ENCODE measurements at regions not wholly inside any gene's neighbourhood (a gene's known extent, or its start where the extent isn't known, plus 50 kb on each side); places are given as distances from the start of the nearest gene placed in this dataset.

DNA sequence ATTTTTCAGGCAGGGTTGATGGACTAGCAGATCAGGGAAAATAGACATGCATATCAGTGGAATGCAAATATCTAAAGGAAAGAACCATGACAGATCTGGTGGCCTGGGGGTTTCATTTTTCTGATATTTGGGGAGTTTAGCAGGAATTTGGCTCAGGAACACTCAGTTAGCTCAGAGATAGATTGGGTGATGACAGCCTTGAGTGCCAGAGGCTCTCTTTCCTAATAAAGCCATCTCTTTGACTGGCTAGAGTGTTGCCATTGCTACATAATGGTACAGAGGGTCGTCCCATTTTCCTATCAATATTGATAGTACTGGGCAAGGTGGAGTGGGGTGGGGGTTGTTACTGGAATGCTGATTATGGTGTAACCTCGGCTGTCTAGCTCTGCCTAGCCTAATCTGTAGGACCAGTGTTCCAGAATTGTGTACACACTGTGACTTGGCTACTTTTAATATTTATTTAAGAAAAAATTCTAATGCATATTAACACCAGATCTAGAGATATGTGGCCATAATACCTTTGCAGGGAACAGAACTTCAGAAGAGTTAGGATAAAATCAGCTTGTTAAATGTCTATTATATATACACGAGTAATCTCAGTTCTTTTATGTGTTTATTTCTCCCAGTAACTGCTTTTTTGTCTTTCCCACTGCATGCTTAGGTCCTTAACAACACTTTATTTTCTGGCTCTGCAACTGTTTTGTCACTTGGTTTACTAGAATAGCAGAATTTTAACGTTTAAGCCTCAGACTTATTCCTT, 145.0 kb upstream of the SPOCK3 start:
- Mint-ChIP-seq H3K36me3 (no peaks in the 10 kb centered on the region), H3K4me1 (no peaks in the 10 kb centered on the region), H3K4me3 (no peak overlapping the region), H3K9me3 (peaks cover 3% of the 10 kb centered on the region), H3K27me3 (ENCODE audit: low read depth) (peaks cover 7% of the 10 kb centered on the region), H3K27ac (no peak overlapping the region)
- TF ChIP-seq, protein P1, sequence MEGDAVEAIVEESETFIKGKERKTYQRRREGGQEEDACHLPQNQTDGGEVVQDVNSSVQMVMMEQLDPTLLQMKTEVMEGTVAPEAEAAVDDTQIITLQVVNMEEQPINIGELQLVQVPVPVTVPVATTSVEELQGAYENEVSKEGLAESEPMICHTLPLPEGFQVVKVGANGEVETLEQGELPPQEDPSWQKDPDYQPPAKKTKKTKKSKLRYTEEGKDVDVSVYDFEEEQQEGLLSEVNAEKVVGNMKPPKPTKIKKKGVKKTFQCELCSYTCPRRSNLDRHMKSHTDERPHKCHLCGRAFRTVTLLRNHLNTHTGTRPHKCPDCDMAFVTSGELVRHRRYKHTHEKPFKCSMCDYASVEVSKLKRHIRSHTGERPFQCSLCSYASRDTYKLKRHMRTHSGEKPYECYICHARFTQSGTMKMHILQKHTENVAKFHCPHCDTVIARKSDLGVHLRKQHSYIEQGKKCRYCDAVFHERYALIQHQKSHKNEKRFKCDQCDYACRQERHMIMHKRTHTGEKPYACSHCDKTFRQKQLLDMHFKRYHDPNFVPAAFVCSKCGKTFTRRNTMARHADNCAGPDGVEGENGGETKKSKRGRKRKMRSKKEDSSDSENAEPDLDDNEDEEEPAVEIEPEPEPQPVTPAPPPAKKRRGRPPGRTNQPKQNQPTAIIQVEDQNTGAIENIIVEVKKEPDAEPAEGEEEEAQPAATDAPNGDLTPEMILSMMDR (IDR thresholded peaks at IDR 0.05; ENCODE audit: unreplicated experiment), result no peak
- DNase-seq (ENCODE audit: low spot score in 2 of 2, unreplicated experiment in 2 of 2), result no peak

- Mint-ChIP-seq H3K36me3 (no peaks in the 10 kb centered on the region), H3K4me1 (no peaks in the 10 kb centered on the region), H3K27me3 (ENCODE audit: low read depth) (peaks cover 7% of the 10 kb centered on the region), H3K27ac (no peak overlapping the region), H3K9me3 (peaks cover 3% of the 10 kb centered on the region), H3K4me3 (no peak overlapping the region)
- TF ChIP-seq, protein P1 (IDR thresholded peaks at IDR 0.05; ENCODE audit: unreplicated experiment), result no peak
- DNase-seq (ENCODE audit: low spot score in 2 of 2, unreplicated experiment in 2 of 2), result no peak
Observed at GRCh38 chr4:167380964-167381363, 146.7 kb upstream of the SPOCK3 start.

GRCh38 chr4:167383291-167383690, 149.0 kb upstream of the SPOCK3 start:
- no peak overlapping the region for H3K27ac Mint-ChIP-seq
- H3K4me3 Mint-ChIP-seq, result no peak overlapping the region
- no peaks in the 10 kb centered on the region for H3K36me3 Mint-ChIP-seq
- no peaks in the 10 kb centered on the region for H3K4me1 Mint-ChIP-seq
- TF ChIP-seq, protein P1 (IDR thresholded peaks at IDR 0.05; ENCODE audit: unreplicated experiment), result no peak
- H3K9me3 Mint-ChIP-seq, result peaks cover 3% of the 10 kb centered on the region
- peaks cover 7% of the 10 kb centered on the region for H3K27me3 Mint-ChIP-seq (ENCODE audit: low read depth)
- DNase-seq (ENCODE audit: low spot score in 2 of 2, unreplicated experiment in 2 of 2), result no peak

- TF ChIP-seq, protein P1 (IDR thresholded peaks at IDR 0.05; ENCODE audit: unreplicated experiment), result no peak
- H3K9me3 Mint-ChIP-seq, result no peaks in the 10 kb centered on the region
- H3K4me1 Mint-ChIP-seq, result no peaks in the 10 kb centered on the region
- no peaks in the 10 kb centered on the region for H3K27me3 Mint-ChIP-seq (ENCODE audit: low read depth)
- H3K4me3 Mint-ChIP-seq, result no peak overlapping the region
- H3K36me3 Mint-ChIP-seq, result no peaks in the 10 kb centered on the region
- DNase-seq (ENCODE audit: low spot score in 2 of 2, unreplicated experiment in 2 of 2), result no peak
- no peak overlapping the region for H3K27ac Mint-ChIP-seq
Observed at GRCh38 chr4:167397586-167397985, 163.3 kb upstream of the SPOCK3 start.

DNA sequence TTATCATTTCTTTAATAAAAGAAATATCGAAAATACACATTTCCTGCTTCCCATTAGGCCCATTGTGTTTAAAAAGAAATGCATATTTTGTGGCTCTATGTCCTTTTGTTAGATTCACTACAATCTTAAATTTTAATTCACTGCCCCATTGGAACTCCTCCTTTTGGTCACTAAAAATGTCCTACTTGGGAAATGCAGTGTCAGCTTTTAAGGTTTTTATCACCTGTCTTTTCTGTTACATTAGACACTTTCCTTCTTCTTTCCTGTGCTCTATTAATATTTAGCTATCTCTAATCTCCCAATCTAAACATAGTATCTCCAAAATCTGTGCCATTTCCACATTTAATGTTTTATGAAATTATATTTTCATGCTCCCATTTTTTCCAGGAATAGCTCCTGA, 164.9 kb upstream of the SPOCK3 start:
- Mint-ChIP-seq H3K9me3 (no peaks in the 10 kb centered on the region), H3K4me3 (no peak overlapping the region)

More for the DNA sequence above, 164.9 kb upstream of the SPOCK3 start:
- Mint-ChIP-seq H3K4me1 (no peaks in the 10 kb centered on the region), H3K27ac (no peak overlapping the region), H3K36me3 (no peaks in the 10 kb centered on the region), H3K27me3 (ENCODE audit: low read depth) (no peaks in the 10 kb centered on the region)
- TF ChIP-seq, protein P1 (IDR thresholded peaks at IDR 0.05; ENCODE audit: unreplicated experiment), result no peak
- DNase-seq (ENCODE audit: low spot score in 2 of 2, unreplicated experiment in 2 of 2), result no peak

All from mesothelial cell of epicardium (in vitro differentiated cells).